ENCODE measurements at regions not wholly inside any gene's neighbourhood (a gene's known extent, or its start where the extent isn't known, plus 50 kb on each side); places are given as distances from the start of the nearest gene placed in this dataset.
A peak's percentile ranks its signal among the peaks of the same experiment; 100 is the strongest.

GRCh38 chr9:109830545-109830944 is 50.5 kb downstream of the PALM2AKAP2 start:
- no peak for DNase-seq (ENCODE audit: low read depth)

- no peak for DNase-seq (ENCODE audit: low read depth)
Measured at GRCh38 chr9:109831998-109832658, 52.1 kb downstream of the PALM2AKAP2 start.

- no peak for DNase-seq (ENCODE audit: low read depth)
Measured at GRCh38 chr9:109834855-109835254, 54.9 kb downstream of the PALM2AKAP2 start.

GRCh38 chr9:109843641-109844040 is 63.6 kb downstream of the PALM2AKAP2 start:
- DNase-seq (ENCODE audit: low read depth): no peak

- no peak for DNase-seq (ENCODE audit: low read depth)
Measured at GRCh38 chr9:109845226-109845625, 65.2 kb downstream of the PALM2AKAP2 start.

GRCh38 chr9:109846776-109847175 is 66.8 kb downstream of the PALM2AKAP2 start:
- DNase-seq (ENCODE audit: low read depth): peak; percentile 42

- no peak for DNase-seq (ENCODE audit: low read depth)
Measured at GRCh38 chr9:109852556-109852955, 72.6 kb downstream of the PALM2AKAP2 start.

- no peak for DNase-seq (ENCODE audit: low read depth)
Measured at GRCh38 chr9:109855540-109855939, 75.5 kb downstream of the PALM2AKAP2 start.

- DNase-seq (ENCODE audit: low read depth): no peak
Measured at GRCh38 chr9:109856785-109857184, 76.8 kb downstream of the PALM2AKAP2 start.

- DNase-seq (ENCODE audit: low read depth): no peak
Measured at GRCh38 chr9:109857336-109857735, 77.3 kb downstream of the PALM2AKAP2 start.

- DNase-seq (ENCODE audit: low read depth): no peak
Measured at GRCh38 chr9:109859447-109859846, 79.4 kb downstream of the PALM2AKAP2 start.

- DNase-seq (ENCODE audit: low read depth): no peak
Measured at GRCh38 chr9:109860521-109860920, 80.5 kb downstream of the PALM2AKAP2 start.

- no peak for DNase-seq (ENCODE audit: low read depth)
Measured at GRCh38 chr9:109861499-109861898, 81.5 kb downstream of the PALM2AKAP2 start.

GRCh38 chr9:109861918-109862317 is 81.9 kb downstream of the PALM2AKAP2 start:
- peak; percentile 18 for DNase-seq (ENCODE audit: low read depth)

GRCh38 chr9:109862452-109862851 is 82.5 kb downstream of the PALM2AKAP2 start:
- DNase-seq (ENCODE audit: low read depth): no peak

- no peak for DNase-seq (ENCODE audit: low read depth)
Measured at GRCh38 chr9:109863961-109864360, 84.0 kb downstream of the PALM2AKAP2 start.

GRCh38 chr9:109865521-109865920 is 85.5 kb downstream of the PALM2AKAP2 start:
- no peak for DNase-seq (ENCODE audit: low read depth)

- peak; percentile 37 for DNase-seq (ENCODE audit: low read depth)
Measured at GRCh38 chr9:109868207-109868606, 88.2 kb downstream of the PALM2AKAP2 start.

GRCh38 chr9:109868722-109869121 is 88.7 kb downstream of the PALM2AKAP2 start:
- no peak for DNase-seq (ENCODE audit: low read depth)

- DNase-seq (ENCODE audit: low read depth): no peak
Measured at GRCh38 chr9:109870365-109870764, 90.4 kb downstream of the PALM2AKAP2 start.

GRCh38 chr9:109872901-109873300 is 92.9 kb downstream of the PALM2AKAP2 start:
- DNase-seq (ENCODE audit: low read depth): no peak

GRCh38 chr9:109875495-109876129 is 95.6 kb downstream of the PALM2AKAP2 start:
- DNase-seq (ENCODE audit: low read depth): no peak

- peak; percentile 22 for DNase-seq (ENCODE audit: low read depth)
Measured at GRCh38 chr9:109880276-109881169, 100.5 kb downstream of the PALM2AKAP2 start.

All from renal cortical epithelial cell (primary cell).